Gastrocnemius medialis (tissue), 4 donors: ENCODE measurements at regions not wholly inside any gene's neighbourhood (a gene's known extent, or its start where the extent isn't known, plus 50 kb on each side); places are given as distances from the start of the nearest gene placed in this dataset.

Experiments used
- CTCF ChIP-seq, 5 experiments: fragments of 450-650 bp in 3 of 5; fragments of 200-600 bp in 2 of 5; sonication (generic) in 2 of 5; IDR thresholded peaks in 4 of 5; conservative IDR thresholded peaks in 1 of 5; 1 replicate in 4 of 5; 2 replicates in 1 of 5; pipeline ENCODE4 v1.5.1; 2016 to 2019; ENCODE audit warnings: antibody characterized with exemption in 5 of 5, mild to moderate bottlenecking in 3 of 5, moderate library complexity in 3 of 5
- POLR2A ChIP-seq, 2 donors: fragments of 450-650 bp; IDR thresholded peaks; one replicate each; pipeline ENCODE4 v1.6.1; 2017; ENCODE audit warnings: antibody characterized with exemption in 2 of 2, mild to moderate bottlenecking in 2 of 2, moderate library complexity in 2 of 2

GRCh38 chr1:189701606-189702005, 776.1 kb downstream of the BRINP3 start:
- TF ChIP-seq CTCF (IDR thresholded peaks at IDR 0.05 in 4 of 5, conservative IDR thresholded peaks at IDR 0.05 in 1 of 5) (no peak), POLR2A (IDR thresholded peaks at IDR 0.05) (no peak)
